ENCODE measurements at regions not wholly inside any gene's neighbourhood (a gene's known extent, or its start where the extent isn't known, plus 50 kb on each side); places are given as distances from the start of the nearest gene placed in this dataset.

DNA sequence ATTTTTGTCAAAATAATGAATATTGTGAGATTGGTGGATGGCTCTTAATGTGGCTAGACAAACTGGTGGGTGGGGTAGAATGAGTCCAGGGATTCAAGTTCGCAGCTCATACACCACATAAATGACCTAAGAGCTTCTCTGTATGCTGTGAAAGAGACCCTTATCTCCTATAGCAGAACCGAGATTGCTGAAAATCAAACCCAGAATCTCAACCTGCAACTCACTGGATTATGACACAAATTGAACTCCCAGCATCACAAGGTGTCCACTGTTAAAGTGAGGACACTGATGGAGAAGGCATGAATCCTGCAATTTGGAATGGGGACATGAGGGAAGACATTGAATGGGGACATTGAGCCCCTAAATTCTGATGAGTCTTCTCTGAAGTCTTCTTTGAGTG, 51.3 kb upstream of the CNKSR3 start:
- TF ChIP-seq, protein P1, sequence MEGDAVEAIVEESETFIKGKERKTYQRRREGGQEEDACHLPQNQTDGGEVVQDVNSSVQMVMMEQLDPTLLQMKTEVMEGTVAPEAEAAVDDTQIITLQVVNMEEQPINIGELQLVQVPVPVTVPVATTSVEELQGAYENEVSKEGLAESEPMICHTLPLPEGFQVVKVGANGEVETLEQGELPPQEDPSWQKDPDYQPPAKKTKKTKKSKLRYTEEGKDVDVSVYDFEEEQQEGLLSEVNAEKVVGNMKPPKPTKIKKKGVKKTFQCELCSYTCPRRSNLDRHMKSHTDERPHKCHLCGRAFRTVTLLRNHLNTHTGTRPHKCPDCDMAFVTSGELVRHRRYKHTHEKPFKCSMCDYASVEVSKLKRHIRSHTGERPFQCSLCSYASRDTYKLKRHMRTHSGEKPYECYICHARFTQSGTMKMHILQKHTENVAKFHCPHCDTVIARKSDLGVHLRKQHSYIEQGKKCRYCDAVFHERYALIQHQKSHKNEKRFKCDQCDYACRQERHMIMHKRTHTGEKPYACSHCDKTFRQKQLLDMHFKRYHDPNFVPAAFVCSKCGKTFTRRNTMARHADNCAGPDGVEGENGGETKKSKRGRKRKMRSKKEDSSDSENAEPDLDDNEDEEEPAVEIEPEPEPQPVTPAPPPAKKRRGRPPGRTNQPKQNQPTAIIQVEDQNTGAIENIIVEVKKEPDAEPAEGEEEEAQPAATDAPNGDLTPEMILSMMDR (IDR thresholded peaks at IDR 0.05; ENCODE audit: borderline replicate concordance, extremely low read depth, low read length, poor library complexity, severe bottlenecking) = no peak
- no peak for TF ChIP-seq EZH2 (IDR thresholded peaks at IDR 0.05; ENCODE audit: borderline replicate concordance, low read depth, low read length, severe bottlenecking)

Data from DND-41 (cell line).